ENCODE measurements at regions not wholly inside any gene's neighbourhood (a gene's known extent, or its start where the extent isn't known, plus 50 kb on each side); places are given as distances from the start of the nearest gene placed in this dataset.

DNA sequence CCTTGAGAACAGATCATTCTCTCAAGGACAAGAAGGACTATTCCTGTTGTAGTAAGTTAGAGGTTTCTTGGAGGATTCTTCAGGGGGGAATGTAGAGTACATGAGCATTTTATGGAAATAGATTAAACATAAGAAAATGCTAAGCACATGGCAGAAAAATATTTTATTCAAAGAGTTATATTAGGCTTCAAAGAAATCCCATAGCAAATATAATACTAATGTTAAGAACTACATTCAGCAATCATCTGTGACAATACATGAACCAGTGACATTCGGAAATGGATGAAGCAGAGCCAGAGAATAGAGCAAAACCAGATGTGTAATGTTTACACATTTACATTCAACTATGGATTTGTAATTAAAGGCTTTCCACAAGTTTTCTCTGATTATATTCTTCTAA lies 288.6 kb downstream of the NAF1 start:
- TF ChIP-seq, protein P1, sequence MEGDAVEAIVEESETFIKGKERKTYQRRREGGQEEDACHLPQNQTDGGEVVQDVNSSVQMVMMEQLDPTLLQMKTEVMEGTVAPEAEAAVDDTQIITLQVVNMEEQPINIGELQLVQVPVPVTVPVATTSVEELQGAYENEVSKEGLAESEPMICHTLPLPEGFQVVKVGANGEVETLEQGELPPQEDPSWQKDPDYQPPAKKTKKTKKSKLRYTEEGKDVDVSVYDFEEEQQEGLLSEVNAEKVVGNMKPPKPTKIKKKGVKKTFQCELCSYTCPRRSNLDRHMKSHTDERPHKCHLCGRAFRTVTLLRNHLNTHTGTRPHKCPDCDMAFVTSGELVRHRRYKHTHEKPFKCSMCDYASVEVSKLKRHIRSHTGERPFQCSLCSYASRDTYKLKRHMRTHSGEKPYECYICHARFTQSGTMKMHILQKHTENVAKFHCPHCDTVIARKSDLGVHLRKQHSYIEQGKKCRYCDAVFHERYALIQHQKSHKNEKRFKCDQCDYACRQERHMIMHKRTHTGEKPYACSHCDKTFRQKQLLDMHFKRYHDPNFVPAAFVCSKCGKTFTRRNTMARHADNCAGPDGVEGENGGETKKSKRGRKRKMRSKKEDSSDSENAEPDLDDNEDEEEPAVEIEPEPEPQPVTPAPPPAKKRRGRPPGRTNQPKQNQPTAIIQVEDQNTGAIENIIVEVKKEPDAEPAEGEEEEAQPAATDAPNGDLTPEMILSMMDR (conservative IDR thresholded peaks at IDR 0.05): no peak
- no peak for DNase-seq (ENCODE audit: extremely low spot score, unreplicated experiment)
- Mint-ChIP-seq H3K27ac (no peak overlapping the region), H3K27me3 (no peaks in the 10 kb centered on the region), H3K9me3 (no peaks in the 10 kb centered on the region), H3K4me1 (ENCODE audit: unreplicated experiment) (no peaks in the 10 kb centered on the region), H3K36me3 (no peaks in the 10 kb centered on the region), H3K4me3 (no peak overlapping the region)

DNA sequence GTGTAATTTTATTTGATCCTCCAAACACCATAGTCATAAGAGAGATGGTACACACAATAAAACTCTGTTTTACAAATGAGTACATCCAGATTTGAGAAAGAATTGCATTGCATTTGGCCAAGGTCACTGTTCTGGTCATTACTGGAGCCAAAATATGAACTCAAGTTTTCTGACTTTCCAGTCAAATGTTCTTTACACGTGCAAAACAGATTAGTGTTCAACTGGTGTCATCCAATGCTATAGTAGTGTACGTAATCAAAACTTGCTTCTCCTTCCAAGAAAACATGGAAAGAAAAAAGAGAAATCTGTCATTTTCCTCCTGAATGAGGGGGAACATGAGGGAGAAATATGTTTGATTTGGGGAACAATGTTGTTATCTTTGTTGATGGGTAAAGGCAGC lies 291.9 kb downstream of the NAF1 start:
- Mint-ChIP-seq H3K36me3 (no peaks in the 10 kb centered on the region), H3K4me3 (no peak overlapping the region), H3K4me1 (ENCODE audit: unreplicated experiment) (no peaks in the 10 kb centered on the region), H3K27me3 (no peaks in the 10 kb centered on the region), H3K9me3 (no peaks in the 10 kb centered on the region), H3K27ac (no peak overlapping the region)
- TF ChIP-seq, protein P1 (conservative IDR thresholded peaks at IDR 0.05): no peak
- no peak for DNase-seq (ENCODE audit: extremely low spot score, unreplicated experiment)

DNA sequence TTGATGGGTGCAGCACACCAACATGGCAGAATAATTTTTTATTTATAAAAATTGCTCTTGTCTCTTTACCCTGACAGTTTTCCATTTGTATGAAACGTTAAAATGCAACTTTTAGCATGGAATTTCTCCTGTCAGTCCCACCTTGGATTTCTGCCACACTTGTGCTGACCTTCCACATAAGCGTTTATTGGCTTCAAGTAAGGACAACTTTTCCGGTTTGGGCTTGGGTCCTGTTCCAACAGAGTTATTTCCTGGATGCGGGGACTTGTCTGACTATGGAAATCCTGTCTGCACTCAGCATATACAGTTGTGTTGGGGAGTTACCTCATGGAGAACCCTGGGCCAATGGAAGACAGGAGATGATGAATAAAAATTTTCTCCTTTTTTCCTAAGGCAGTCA lies 294.7 kb downstream of the NAF1 start:
- TF ChIP-seq, protein P1 (conservative IDR thresholded peaks at IDR 0.05): no peak
- no peaks in the 10 kb centered on the region for H3K27me3 Mint-ChIP-seq
- no peaks in the 10 kb centered on the region for H3K9me3 Mint-ChIP-seq
- H3K27ac Mint-ChIP-seq: no peak overlapping the region
- no peak for DNase-seq (ENCODE audit: extremely low spot score, unreplicated experiment)
- H3K36me3 Mint-ChIP-seq: no peaks in the 10 kb centered on the region
- H3K4me1 Mint-ChIP-seq (ENCODE audit: unreplicated experiment): no peaks in the 10 kb centered on the region
- no peak overlapping the region for H3K4me3 Mint-ChIP-seq

DNA sequence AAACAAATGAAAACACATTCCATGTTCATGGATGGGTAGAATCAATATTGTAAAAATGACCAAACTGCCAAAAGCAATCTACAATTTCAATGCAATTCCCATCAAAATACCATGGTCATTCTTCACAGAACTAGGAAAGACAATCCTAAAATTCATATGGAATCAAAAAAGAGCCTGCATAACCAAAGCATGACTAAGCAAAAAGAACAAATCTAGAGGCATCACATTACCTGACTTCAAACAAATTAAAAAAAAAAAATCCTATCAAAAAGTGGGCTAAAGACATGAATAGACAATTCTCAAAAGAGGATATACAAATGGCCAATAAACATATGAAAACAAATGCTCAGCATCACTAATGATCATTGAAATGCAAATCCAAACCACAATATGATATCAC lies 297.5 kb downstream of the NAF1 start:
- Mint-ChIP-seq H3K4me1 (ENCODE audit: unreplicated experiment) (no peaks in the 10 kb centered on the region), H3K27ac (no peak overlapping the region), H3K36me3 (no peaks in the 10 kb centered on the region), H3K27me3 (no peaks in the 10 kb centered on the region), H3K9me3 (no peaks in the 10 kb centered on the region), H3K4me3 (no peak overlapping the region)
- TF ChIP-seq, protein P1 (conservative IDR thresholded peaks at IDR 0.05): no peak
- DNase-seq (ENCODE audit: extremely low spot score, unreplicated experiment): no peak

DNA sequence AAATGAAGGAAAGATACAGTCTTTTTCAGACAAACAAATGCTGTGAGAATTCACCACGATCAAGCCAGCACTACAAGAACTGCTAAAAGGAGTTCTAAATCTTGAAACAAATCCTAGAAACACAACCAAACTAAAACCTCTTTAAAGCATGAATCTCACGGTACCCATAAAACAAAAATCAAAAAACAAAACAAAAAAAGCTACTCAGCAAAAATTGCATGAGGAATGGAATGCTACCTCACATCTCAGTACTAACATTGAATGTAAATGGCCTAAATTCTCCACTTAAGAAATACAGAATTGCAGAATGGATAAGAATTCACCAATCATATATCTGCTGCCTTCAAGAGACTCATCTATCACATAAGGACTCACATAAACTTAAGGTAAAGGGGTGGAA lies 300.1 kb downstream of the NAF1 start:
- H3K9me3 Mint-ChIP-seq: no peaks in the 10 kb centered on the region
- H3K27me3 Mint-ChIP-seq: no peaks in the 10 kb centered on the region
- no peak for DNase-seq (ENCODE audit: extremely low spot score, unreplicated experiment)
- no peaks in the 10 kb centered on the region for H3K36me3 Mint-ChIP-seq
- H3K27ac Mint-ChIP-seq: no peak overlapping the region
- H3K4me3 Mint-ChIP-seq: no peak overlapping the region
- TF ChIP-seq, protein P1 (conservative IDR thresholded peaks at IDR 0.05): no peak
- no peaks in the 10 kb centered on the region for H3K4me1 Mint-ChIP-seq (ENCODE audit: unreplicated experiment)

DNA sequence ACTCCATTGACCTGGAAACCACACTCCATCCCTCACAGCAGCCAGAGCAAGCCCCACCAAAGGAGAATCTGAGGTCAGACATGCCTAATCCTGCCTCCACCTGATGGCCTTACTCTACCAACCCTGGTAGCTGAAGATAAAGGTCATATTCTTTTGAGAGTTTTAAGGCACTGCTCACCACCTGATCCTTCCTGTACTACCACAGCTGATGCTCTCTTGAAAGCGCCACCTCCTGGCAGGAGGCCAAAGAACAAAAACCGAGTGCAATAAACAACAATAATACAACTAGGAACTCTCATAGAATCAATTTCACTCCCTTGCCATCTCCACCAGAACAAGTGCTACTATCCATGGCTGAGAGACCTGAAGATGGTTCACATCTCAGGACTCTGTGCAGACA lies 301.6 kb downstream of the NAF1 start:
- TF ChIP-seq, protein P1 (conservative IDR thresholded peaks at IDR 0.05): no peak
- H3K27ac Mint-ChIP-seq: no peak overlapping the region
- H3K36me3 Mint-ChIP-seq: no peaks in the 10 kb centered on the region
- no peaks in the 10 kb centered on the region for H3K4me1 Mint-ChIP-seq (ENCODE audit: unreplicated experiment)
- H3K4me3 Mint-ChIP-seq: no peak overlapping the region
- no peaks in the 10 kb centered on the region for H3K27me3 Mint-ChIP-seq
- DNase-seq (ENCODE audit: extremely low spot score, unreplicated experiment): no peak
- no peaks in the 10 kb centered on the region for H3K9me3 Mint-ChIP-seq

Measured in type B pancreatic cell (in vitro differentiated cells).